Cardiac muscle cell (in vitro differentiated cells and primary cell): ENCODE measurements at regions not wholly inside any gene's neighbourhood (a gene's known extent, or its start where the extent isn't known, plus 50 kb on each side); places are given as distances from the start of the nearest gene placed in this dataset.
"Not testable (repeated sequence)": the region's sequence is repeated elsewhere in the genome, so short reads cannot be mapped to it uniquely, and the experiment has no call there.

Experiments
- DNase-seq, 2 donors: peaks; one replicate each; pipeline versions ENCODE4 v3.0.0 to v3.0.0-alpha.2; 2010 to 2017; ENCODE audit warnings: low read depth in 1 of 2, low spot score in 1 of 2
- H3K27ac ChIP-seq: fragments of 200-600 bp; sonication (generic); 2 replicates; pipeline ENCODE4 v1.5.1; 2016
- H3K27me3 ChIP-seq: fragments of 200-600 bp; sonication (generic); 2 replicates; pipeline ENCODE4 v1.6.0; 2016; ENCODE audit warnings: control low read depth
- H3K36me3 ChIP-seq: fragments of 200-600 bp; sonication (generic); 2 replicates; pipeline ENCODE4 v1.5.1; 2016; ENCODE audit warnings: control low read depth
- H3K4me1 ChIP-seq: fragments of 200-600 bp; sonication (generic); 2 replicates; pipeline ENCODE4 v1.8.1; 2017; ENCODE audit warnings: low read depth, mild to moderate bottlenecking, mixed run types
- H3K4me3 ChIP-seq: fragments of 200-600 bp; sonication (generic); 2 replicates; pipeline ENCODE4 v1.5.1; 2016; ENCODE audit warnings: mild to moderate bottlenecking
- H3K9me3 ChIP-seq: fragments of 200-600 bp; sonication (generic); 2 replicates; pipeline ENCODE4 v1.5.1; 2017; ENCODE audit warnings: low read depth, mild to moderate bottlenecking, control low read depth
- TF ChIP-seq, protein P1 (sequence below): IDR thresholded peaks from 2 replicates; pipeline ENCODE4 v1.5.1; 2012; ENCODE audit warnings: low read depth, mild to moderate bottlenecking, low read length

DNA sequence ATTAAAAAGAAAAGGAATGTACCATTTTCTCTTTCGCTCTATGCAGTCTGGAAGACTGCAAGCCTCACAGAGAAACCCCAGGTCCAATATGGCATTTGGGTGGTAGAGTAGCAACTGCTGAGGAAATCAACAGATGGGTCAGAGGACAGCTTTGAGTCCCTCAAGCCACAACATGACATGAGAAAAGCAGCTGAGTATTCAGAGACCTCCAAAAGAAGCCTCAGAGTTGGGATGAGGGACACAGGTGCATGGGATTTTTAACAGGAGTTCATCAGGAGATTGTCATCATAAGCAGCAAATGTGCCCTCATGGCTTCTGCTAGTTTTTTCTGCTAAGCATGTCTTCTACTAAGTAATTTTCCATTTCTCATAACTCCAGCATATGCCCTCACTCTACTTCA lies 111.6 kb downstream of the BLID start:
- no peak for DNase-seq
- H3K4me1 ChIP-seq, result no peaks in the 10 kb centered on the region
- TF ChIP-seq, protein P1, sequence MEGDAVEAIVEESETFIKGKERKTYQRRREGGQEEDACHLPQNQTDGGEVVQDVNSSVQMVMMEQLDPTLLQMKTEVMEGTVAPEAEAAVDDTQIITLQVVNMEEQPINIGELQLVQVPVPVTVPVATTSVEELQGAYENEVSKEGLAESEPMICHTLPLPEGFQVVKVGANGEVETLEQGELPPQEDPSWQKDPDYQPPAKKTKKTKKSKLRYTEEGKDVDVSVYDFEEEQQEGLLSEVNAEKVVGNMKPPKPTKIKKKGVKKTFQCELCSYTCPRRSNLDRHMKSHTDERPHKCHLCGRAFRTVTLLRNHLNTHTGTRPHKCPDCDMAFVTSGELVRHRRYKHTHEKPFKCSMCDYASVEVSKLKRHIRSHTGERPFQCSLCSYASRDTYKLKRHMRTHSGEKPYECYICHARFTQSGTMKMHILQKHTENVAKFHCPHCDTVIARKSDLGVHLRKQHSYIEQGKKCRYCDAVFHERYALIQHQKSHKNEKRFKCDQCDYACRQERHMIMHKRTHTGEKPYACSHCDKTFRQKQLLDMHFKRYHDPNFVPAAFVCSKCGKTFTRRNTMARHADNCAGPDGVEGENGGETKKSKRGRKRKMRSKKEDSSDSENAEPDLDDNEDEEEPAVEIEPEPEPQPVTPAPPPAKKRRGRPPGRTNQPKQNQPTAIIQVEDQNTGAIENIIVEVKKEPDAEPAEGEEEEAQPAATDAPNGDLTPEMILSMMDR, result no peak

DNA sequence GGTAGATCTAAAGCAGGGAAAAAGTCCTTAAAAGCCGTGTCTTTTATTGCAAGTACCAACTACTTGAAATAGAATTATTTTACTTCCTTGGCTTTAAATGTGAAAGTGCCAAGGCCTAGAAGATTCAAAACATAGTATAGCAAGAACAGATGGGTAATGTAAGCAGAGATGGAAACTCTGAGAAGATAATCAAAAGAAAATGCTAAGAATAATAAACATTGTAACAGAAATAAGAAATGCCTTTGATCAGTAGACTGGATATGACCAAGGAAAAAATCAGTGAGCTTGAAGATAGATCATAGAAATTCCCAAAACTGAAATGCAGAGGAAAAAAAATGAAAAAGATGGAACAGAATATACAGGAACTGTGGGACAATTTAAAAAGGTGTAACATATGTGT lies 113.1 kb downstream of the BLID start:
- Histone ChIP-seq H3K4me1 (no peaks in the 10 kb centered on the region), H3K4me3 (no peak overlapping the region), H3K36me3 (no peaks in the 10 kb centered on the region), H3K27ac (no peak overlapping the region), H3K9me3 (no peaks in the 10 kb centered on the region), H3K27me3 (no peaks in the 10 kb centered on the region)
- DNase-seq, result no peak
- TF ChIP-seq, protein P1, result no peak

More for the DNA sequence above, 111.6 kb downstream of the BLID start:
- H3K27me3 ChIP-seq, result no peaks in the 10 kb centered on the region
- H3K27ac ChIP-seq, result no peak overlapping the region
- H3K9me3 ChIP-seq, result no peaks in the 10 kb centered on the region
- H3K4me3 ChIP-seq, result no peak overlapping the region
- no peaks in the 10 kb centered on the region for H3K36me3 ChIP-seq

DNA sequence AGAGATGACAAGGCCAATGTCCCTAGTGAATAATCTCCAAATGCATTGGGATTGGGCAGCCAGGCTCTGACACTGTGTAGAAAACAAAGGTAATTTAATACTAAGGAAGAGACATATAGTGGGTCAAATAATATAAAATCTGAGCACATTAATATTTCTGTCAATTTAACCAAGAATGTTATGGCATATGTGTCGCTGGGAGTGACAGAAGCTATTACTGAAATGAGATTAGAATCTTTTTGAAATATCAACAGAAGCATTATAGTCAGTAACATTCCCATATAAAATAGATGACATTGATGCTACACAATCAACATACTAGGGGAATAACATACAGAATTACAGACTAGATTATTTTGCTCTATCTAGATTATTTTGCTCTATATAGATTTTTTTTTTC lies 114.0 kb downstream of the BLID start:
- H3K4me1 ChIP-seq, result no peaks in the 10 kb centered on the region
- no peak overlapping the region for H3K4me3 ChIP-seq
- TF ChIP-seq, protein P1, result no peak
- H3K36me3 ChIP-seq, result no peaks in the 10 kb centered on the region
- H3K27ac ChIP-seq, result no peak overlapping the region
- DNase-seq, result no peak
- H3K9me3 ChIP-seq, result no peaks in the 10 kb centered on the region
- H3K27me3 ChIP-seq, result no peaks in the 10 kb centered on the region

DNA sequence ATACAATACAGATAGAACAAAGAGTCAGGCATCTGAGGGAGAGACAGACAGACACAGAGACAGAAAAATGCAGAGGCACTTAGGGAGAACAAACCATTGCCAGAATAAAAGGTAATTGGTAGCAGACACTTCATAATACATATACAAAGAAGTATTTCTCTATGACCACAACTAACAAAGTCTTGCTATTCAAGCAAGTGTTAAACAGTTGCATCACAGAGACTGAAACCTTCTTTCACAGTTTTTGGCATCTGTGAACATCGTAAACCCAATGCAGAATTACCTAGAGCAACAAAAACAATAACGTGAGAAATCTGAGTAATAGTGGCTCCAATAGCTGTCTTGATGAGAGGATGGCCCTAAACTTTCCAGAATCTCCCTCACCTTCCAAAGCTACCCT lies 116.4 kb downstream of the BLID start:
- no peak for DNase-seq
- H3K27ac ChIP-seq, result no peak overlapping the region
- no peaks in the 10 kb centered on the region for H3K9me3 ChIP-seq
- H3K27me3 ChIP-seq, result no peaks in the 10 kb centered on the region
- no peak overlapping the region for H3K4me3 ChIP-seq
- no peaks in the 10 kb centered on the region for H3K4me1 ChIP-seq
- TF ChIP-seq, protein P1, result no peak
- H3K36me3 ChIP-seq, result no peaks in the 10 kb centered on the region

DNA sequence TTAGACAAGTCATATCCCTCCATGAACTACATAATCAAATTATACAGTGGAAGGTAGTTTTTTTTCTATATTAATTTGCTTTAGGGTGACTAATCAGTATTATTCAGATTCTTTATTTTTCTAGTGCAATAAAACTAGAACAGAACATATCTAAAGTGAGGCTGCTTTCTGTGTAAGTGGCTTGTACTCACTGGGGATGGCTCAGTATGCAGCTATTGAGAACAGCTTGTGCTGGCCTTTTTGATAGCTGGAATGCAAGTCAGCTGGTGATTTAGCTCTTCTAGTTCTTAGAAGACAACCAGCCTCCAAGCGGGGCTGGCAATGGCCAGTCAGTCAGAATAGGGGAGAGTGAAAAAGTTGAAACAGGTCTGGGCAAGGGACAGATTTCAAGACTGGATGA lies 119.4 kb downstream of the BLID start:
- Histone ChIP-seq H3K4me1 (no peaks in the 10 kb centered on the region), H3K36me3 (no peaks in the 10 kb centered on the region), H3K4me3 (no peak overlapping the region), H3K9me3 (no peaks in the 10 kb centered on the region), H3K27ac (no peak overlapping the region), H3K27me3 (no peaks in the 10 kb centered on the region)
- DNase-seq, result no peak
- TF ChIP-seq, protein P1, result no peak

DNA sequence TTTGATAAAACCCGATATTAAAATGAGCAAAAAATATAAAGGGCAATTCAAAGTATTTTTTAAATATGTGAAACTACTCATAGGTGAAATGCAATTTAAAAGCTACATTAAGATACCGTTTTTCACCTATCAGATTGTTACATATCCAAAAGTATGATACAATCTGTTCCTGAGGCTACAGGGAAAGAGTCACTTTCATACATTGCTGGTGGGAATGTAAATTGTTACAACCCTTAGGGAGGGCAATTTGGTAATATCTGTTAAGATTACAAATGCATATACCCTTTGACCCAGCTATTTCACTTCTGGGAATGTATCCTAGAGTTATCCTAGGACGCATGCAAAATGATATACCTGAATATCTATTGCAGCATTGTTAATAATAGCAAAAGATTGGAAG lies 132.1 kb downstream of the BLID start:
- no peaks in the 10 kb centered on the region for H3K9me3 ChIP-seq
- TF ChIP-seq, protein P1, result no peak
- no peak for DNase-seq

DNA sequence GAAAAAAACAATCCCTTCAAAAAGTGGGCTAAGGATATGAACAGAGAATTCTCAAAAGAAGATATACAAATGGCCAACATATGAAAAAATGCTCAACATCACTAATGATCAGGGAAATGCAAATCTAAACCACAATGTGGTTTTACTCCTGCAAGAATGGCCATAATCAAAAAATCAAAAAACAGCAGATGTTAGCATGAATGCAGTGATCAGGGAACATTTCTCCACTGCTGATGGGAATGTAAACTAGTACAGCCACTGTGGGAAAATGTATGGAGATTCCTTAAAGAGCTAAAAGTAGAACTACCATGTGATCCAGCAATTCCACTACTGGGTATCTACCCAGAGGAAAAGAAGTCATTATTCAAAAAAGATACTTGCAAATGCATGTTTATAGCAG lies 138.1 kb downstream of the BLID start:
- not testable (repeated sequence) for H3K27me3 ChIP-seq, H3K9me3 ChIP-seq, DNase-seq, H3K36me3 ChIP-seq, H3K4me1 ChIP-seq, H3K27ac ChIP-seq, H3K4me3 ChIP-seq

More for the DNA sequence above, 132.1 kb downstream of the BLID start:
- no peak overlapping the region for H3K27ac ChIP-seq
- H3K4me1 ChIP-seq, result no peaks in the 10 kb centered on the region
- peaks cover 2% of the 10 kb centered on the region for H3K27me3 ChIP-seq
- no peaks in the 10 kb centered on the region for H3K36me3 ChIP-seq
- no peak overlapping the region for H3K4me3 ChIP-seq
